Neuronal stem cell (in vitro differentiated cells): ENCODE measurements at regions not wholly inside any gene's neighbourhood (a gene's known extent, or its start where the extent isn't known, plus 50 kb on each side); places are given as distances from the start of the nearest gene placed in this dataset.

Experiments used
- DNase-seq: peaks from one replicate; pipeline ENCODE4 v3.0.0-alpha.2; 2013; ENCODE audit warnings: low spot score
- H2AFZ ChIP-seq: one replicate; pipeline ENCODE4 v1.6.1; 2013; ENCODE audit warnings: mild to moderate bottlenecking, low read length, inconsistent platforms
- H2AK5ac ChIP-seq: 2 replicates; pipeline ENCODE4 v1.6.1; 2013; ENCODE audit warnings: low read depth, mild to moderate bottlenecking, inconsistent platforms, low read length, moderate library complexity, mixed read lengths
- H2BK120ac ChIP-seq: 2 replicates; pipeline ENCODE4 v1.6.1; 2013; ENCODE audit warnings: low read depth, mild to moderate bottlenecking, inconsistent platforms, low read length, moderate library complexity, mixed read lengths
- H2BK12ac ChIP-seq: one replicate; pipeline ENCODE4 v1.6.1; 2013; ENCODE audit warnings: low read length, inconsistent platforms
- H2BK15ac ChIP-seq: 2 replicates; pipeline ENCODE4 v1.6.1; 2013; ENCODE audit warnings: mild to moderate bottlenecking, low read length, inconsistent platforms, mixed read lengths
- H2BK5ac ChIP-seq: one replicate; pipeline ENCODE4 v1.6.1; 2013; ENCODE audit warnings: inconsistent platforms, mild to moderate bottlenecking, low read length, moderate library complexity
- H3K14ac ChIP-seq: one replicate; pipeline ENCODE4 v1.6.1; 2013; ENCODE audit warnings: low read length, inconsistent platforms
- H3K18ac ChIP-seq: 2 replicates; pipeline ENCODE4 v1.6.1; 2013; ENCODE audit warnings: low read length, inconsistent platforms
- H3K23ac ChIP-seq: 2 replicates; pipeline ENCODE4 v1.6.1; 2013; ENCODE audit warnings: low read depth, mild to moderate bottlenecking, mixed read lengths, low read length, inconsistent platforms; ENCODE audit not compliant: poor library complexity
- H3K27ac ChIP-seq: replicated peaks from 3 replicates; pipeline ENCODE4 v1.5.1; 2013; ENCODE audit warnings: low read length, inconsistent platforms
- H3K27me3 ChIP-seq, 3 experiments: 2 replicates each; pipeline ENCODE4 v1.6.1; 2013; ENCODE audit warnings: low read length in 3 of 3, mild to moderate bottlenecking in 2 of 3, inconsistent platforms in 1 of 3, low read depth in 1 of 3, mixed read lengths in 1 of 3, moderate library complexity in 1 of 3; ENCODE audit not compliant: control insufficient read depth in 3 of 3, insufficient read depth in 3 of 3
- H3K36me3 ChIP-seq, 2 donors: replicated peaks in 1 of 2; 2 replicates each; pipeline ENCODE4 v1.6.1; 2013; ENCODE audit warnings: low read length in 2 of 2; ENCODE audit not compliant: control insufficient read depth in 2 of 2, insufficient read depth in 2 of 2
- H3K4ac ChIP-seq: 2 replicates; pipeline ENCODE4 v1.6.1; 2013; ENCODE audit warnings: inconsistent platforms, mild to moderate bottlenecking, low read length, moderate library complexity
- H3K4me1 ChIP-seq, 2 donors: 1 replicate in 1 of 2; 2 replicates in 1 of 2; pipeline ENCODE4 v1.6.1; 2013; ENCODE audit warnings: low read length in 2 of 2, low read depth in 1 of 2; ENCODE audit not compliant: control insufficient read depth in 2 of 2, insufficient read depth in 1 of 2
- H3K4me2 ChIP-seq: one replicate; pipeline ENCODE4 v1.6.1; 2013; ENCODE audit warnings: mild to moderate bottlenecking, low read length, inconsistent platforms; ENCODE audit not compliant: insufficient read depth, poor library complexity, severe bottlenecking
- H3K4me3 ChIP-seq, 2 donors: 2 replicates each; pipeline ENCODE4 v1.5.1; 2013; ENCODE audit warnings: low read length in 2 of 2, mild to moderate bottlenecking in 2 of 2, inconsistent platforms in 1 of 2, moderate library complexity in 1 of 2
- H3K79me1 ChIP-seq: one replicate; pipeline ENCODE4 v1.6.1; 2013; ENCODE audit warnings: low read depth, mild to moderate bottlenecking, inconsistent platforms, low read length, moderate library complexity
- H3K9ac ChIP-seq: one replicate; pipeline ENCODE4 v1.6.1; 2013; ENCODE audit warnings: mild to moderate bottlenecking, low read depth, low read length, inconsistent platforms; ENCODE audit not compliant: poor library complexity
- H3K9me3 ChIP-seq, 2 donors: replicated peaks in 1 of 2; 2 replicates each; pipeline versions ENCODE3 to v1.6.1; 2013; ENCODE audit warnings: low read length in 2 of 2, mild to moderate bottlenecking in 2 of 2, inconsistent platforms in 1 of 2, low read depth in 1 of 2, mixed read lengths in 1 of 2, moderate library complexity in 1 of 2; ENCODE audit not compliant: control insufficient read depth in 2 of 2, insufficient read depth in 1 of 2
- H4K8ac ChIP-seq: one replicate; pipeline ENCODE4 v1.6.1; 2013; ENCODE audit warnings: low read depth, mild to moderate bottlenecking, inconsistent platforms, low read length, moderate library complexity
- H4K91ac ChIP-seq: one replicate; pipeline ENCODE4 v1.6.1; 2013; ENCODE audit warnings: low read length, low read depth, mild to moderate bottlenecking, inconsistent platforms; ENCODE audit not compliant: poor library complexity
- WGBS, 2 donors: extraction: QIAGEN DNeasy Blood & Tissue Kit; methylation state at CpG; one replicate each; pipeline ENCODE4 v1.1.7; 2013; ENCODE audit warnings: missing lambda C conversion rate in 2 of 2, mixed read lengths in 1 of 2; ENCODE audit not compliant: insufficient read length in 2 of 2, insufficient replicate concordance in 1 of 2; ENCODE audit errors: extremely low coverage in 2 of 2; 5-methylcytosine and 5-hydroxymethylcytosine counted together

DNA sequence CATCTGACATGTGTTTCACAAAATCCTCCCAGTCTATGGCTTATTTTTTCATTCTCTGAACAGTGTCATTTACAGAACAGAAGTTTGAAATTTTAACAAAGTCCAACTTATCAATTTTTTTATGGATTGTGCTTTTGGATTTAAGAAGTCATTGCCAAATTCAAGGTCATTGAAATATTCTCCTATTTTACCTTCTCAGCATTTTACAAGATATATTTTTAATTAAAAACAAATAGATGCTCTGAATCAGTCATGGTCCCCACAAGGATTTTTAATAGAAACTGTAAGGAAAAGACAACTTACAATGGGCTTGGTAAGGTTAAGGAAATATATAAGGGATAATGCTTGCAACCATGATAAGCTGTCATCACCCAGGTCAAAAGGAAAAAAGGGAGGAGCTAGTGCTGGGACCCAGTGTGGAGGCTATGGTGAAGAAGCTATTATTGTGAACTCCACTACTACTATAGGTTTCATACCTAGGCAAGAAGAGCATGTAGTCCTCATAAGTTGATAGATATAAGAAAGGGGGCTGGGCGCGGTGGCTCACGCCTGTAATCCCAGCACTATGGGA is 144.5 kb upstream of the KCNJ15 start:
- Histone ChIP-seq H4K91ac (no peak overlapping the region), H2BK5ac (no peak overlapping the region), H3K23ac (no peak overlapping the region), H2BK15ac (no peak overlapping the region), H4K8ac (no peak overlapping the region), H2AK5ac (no peak overlapping the region), H3K79me1 (no peaks in the 10 kb centered on the region), H3K4ac (no peak overlapping the region), H3K9ac (no peak overlapping the region), H3K18ac (no peak overlapping the region), H2BK12ac (no peak overlapping the region), H3K4me3 (no peak overlapping the region), H3K14ac (no peak overlapping the region), H3K27ac (no peak overlapping the region), H3K27me3 (no peaks in the 10 kb centered on the region), H3K4me1 (no peaks in the 10 kb centered on the region), H3K9me3 (no peaks in the 10 kb centered on the region), H2BK120ac (no peak overlapping the region), H3K36me3 (no peaks in the 10 kb centered on the region), H2AFZ (no peak overlapping the region), H3K4me2 (no peak overlapping the region)
- no CpG with 5 or more reads among the region's 3 CpGs for WGBS, 2 donors
- DNase-seq = no peak

DNA sequence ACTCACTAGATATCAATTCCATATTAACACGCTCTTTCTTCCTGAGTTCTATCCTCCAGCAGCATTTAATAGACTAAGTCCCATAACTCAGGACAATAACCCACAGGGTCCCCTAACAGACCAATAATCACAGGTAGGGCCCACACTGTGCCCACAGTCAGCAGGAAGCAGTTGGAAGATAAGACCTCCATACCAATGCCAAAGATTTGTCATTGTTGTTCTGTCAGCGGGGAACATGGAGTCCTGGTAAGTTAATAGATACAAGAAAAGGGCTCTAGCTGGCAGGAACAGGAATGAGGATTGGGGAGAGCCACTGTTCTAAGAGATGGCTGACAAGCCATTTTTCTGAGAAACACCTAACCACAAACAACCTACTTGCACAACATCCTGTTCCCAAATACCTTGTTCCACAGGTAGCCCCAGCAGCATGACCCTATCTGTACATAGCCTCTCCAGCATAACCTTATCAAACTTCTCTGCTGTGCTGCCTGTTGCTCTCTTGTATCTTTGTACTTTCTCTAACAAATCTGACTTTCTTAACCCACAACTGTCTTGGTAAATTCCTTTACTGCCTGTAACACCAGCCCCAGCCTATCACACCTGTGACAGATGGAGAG is 142.0 kb upstream of the KCNJ15 start:
- Histone ChIP-seq H3K4me1 (no peaks in the 10 kb centered on the region), H3K18ac (no peak overlapping the region), H3K27ac (no peak overlapping the region), H4K8ac (no peak overlapping the region), H2BK12ac (no peak overlapping the region), H3K4me2 (no peak overlapping the region), H3K9me3 (no peaks in the 10 kb centered on the region), H3K9ac (no peak overlapping the region), H3K36me3 (no peaks in the 10 kb centered on the region), H2BK15ac (no peak overlapping the region), H3K79me1 (no peaks in the 10 kb centered on the region), H2BK5ac (no peak overlapping the region), H3K4me3 (no peak overlapping the region), H2AK5ac (no peak overlapping the region), H4K91ac (no peak overlapping the region), H2AFZ (no peak overlapping the region), H3K4ac (no peak overlapping the region), H2BK120ac (no peak overlapping the region), H3K14ac (no peak overlapping the region), H3K27me3 (no peaks in the 10 kb centered on the region), H3K23ac (no peak overlapping the region)
- no CpG with 5 or more reads among the region's 2 CpGs for WGBS, 2 donors
- no peak for DNase-seq

DNA sequence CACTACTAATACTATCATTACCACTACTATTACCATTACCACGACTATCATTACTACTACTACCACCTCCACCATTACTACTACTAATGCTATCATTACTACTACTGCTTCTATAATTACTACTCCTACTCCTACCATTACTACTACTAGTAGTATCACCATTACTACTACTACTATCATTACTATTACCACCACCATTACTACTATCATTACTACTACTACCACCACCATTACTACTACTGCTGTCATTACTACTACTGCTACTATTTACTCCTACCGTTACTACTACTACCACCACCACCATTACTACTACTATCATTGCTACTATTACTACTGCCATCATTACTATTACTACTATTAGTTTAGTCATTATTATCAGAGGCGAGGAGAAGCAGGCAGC is 140.9 kb upstream of the KCNJ15 start:
- Histone ChIP-seq H2BK15ac (no peak overlapping the region), H3K27me3 (no peaks in the 10 kb centered on the region), H3K9me3 (no peaks in the 10 kb centered on the region), H2BK5ac (no peak overlapping the region), H3K4me1 (no peaks in the 10 kb centered on the region), H4K91ac (no peak overlapping the region), H3K14ac (no peak overlapping the region), H2AFZ (no peak overlapping the region), H2BK120ac (no peak overlapping the region), H3K27ac (no peak overlapping the region), H3K36me3 (no peaks in the 10 kb centered on the region), H2BK12ac (no peak overlapping the region), H3K9ac (no peak overlapping the region), H3K4ac (no peak overlapping the region), H4K8ac (no peak overlapping the region), H3K79me1 (no peaks in the 10 kb centered on the region), H2AK5ac (no peak overlapping the region), H3K18ac (no peak overlapping the region), H3K23ac (no peak overlapping the region), H3K4me2 (no peak overlapping the region), H3K4me3 (no peak overlapping the region)
- no peak for DNase-seq
- WGBS, 2 donors = 100% methylated on average over 1 of the region's 3 CpGs

DNA sequence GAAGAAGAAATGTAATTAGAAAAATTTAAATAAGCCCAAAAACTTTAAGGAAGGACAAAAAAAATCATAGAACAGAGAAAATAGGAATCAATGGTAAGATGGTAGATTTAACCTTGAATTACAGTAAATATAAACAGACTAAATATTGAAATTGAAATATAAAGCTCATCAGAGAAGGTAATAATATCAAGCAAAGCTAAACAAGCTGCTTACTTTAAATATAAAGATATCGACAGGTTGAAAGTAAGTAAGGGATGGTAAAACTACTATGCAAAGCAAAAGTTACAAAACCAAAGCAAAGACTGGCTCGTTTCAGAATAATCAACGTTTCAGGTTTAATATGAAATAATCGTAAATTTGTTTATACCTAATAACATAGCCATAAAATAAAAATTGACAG is 137.0 kb upstream of the KCNJ15 start:
- Histone ChIP-seq H2AFZ (no peak overlapping the region), H3K27me3 (no peaks in the 10 kb centered on the region), H3K23ac (no peak overlapping the region), H4K91ac (no peak overlapping the region), H2BK15ac (no peak overlapping the region), H3K14ac (no peak overlapping the region), H3K4me2 (no peak overlapping the region), H3K4ac (no peak overlapping the region), H3K4me1 (no peaks in the 10 kb centered on the region), H3K9me3 (no peaks in the 10 kb centered on the region), H4K8ac (no peak overlapping the region), H3K4me3 (no peak overlapping the region), H3K36me3 (no peaks in the 10 kb centered on the region), H3K27ac (no peak overlapping the region), H3K79me1 (no peaks in the 10 kb centered on the region), H3K9ac (no peak overlapping the region), H3K18ac (no peak overlapping the region), H2AK5ac (no peak overlapping the region), H2BK5ac (no peak overlapping the region), H2BK12ac (no peak overlapping the region), H2BK120ac (no peak overlapping the region)
- no CpG with 5 or more reads among the region's 4 CpGs for WGBS, 2 donors
- no peak for DNase-seq
